MM.1S (cell line): ENCODE measurements at regions not wholly inside any gene's neighbourhood (a gene's known extent, or its start where the extent isn't known, plus 50 kb on each side); places are given as distances from the start of the nearest gene placed in this dataset.

ENCODE experiments used
- DNase-seq: peaks from one replicate; pipeline ENCODE4 v3.0.0-alpha.2; 2015
- H2AFZ ChIP-seq: fragments of 300-600 bp; sonication (generic); 2 replicates; pipeline ENCODE4 v1.6.0; 2016; ENCODE audit warnings: antibody characterized with exemption, low read length
- H3F3A ChIP-seq: fragments of 300-600 bp; sonication (generic); 2 replicates; pipeline ENCODE4 v1.6.1; 2016; ENCODE audit warnings: mild to moderate bottlenecking, antibody characterized with exemption, low read length, moderate library complexity, mixed read lengths; ENCODE audit not compliant: insufficient read depth
- H3K27ac ChIP-seq: fragments of 300-600 bp; sonication (generic); 2 replicates; pipeline ENCODE4 v1.5.1; 2016; ENCODE audit warnings: mild to moderate bottlenecking, low read length
- H3K27me3 ChIP-seq: fragments of 300-600 bp; sonication (generic); replicated peaks from 2 replicates; pipeline ENCODE4 v1.6.0; 2016; ENCODE audit warnings: low read length; ENCODE audit not compliant: insufficient read depth
- H3K36me3 ChIP-seq: fragments of 300-600 bp; sonication (generic); replicated peaks from 2 replicates; pipeline ENCODE4 v1.6.1; 2016; ENCODE audit warnings: mild to moderate bottlenecking, low read length, mixed read lengths; ENCODE audit not compliant: insufficient read depth
- H3K4me1 ChIP-seq: fragments of 300-600 bp; sonication (generic); 2 replicates; pipeline ENCODE4 v1.6.1; 2016; ENCODE audit warnings: low read length, mixed read lengths
- H3K4me2 ChIP-seq: fragments of 300-600 bp; sonication (generic); 2 replicates; pipeline ENCODE4 v1.6.0; 2016; ENCODE audit warnings: low read depth, low read length
- H3K4me3 ChIP-seq: fragments of 300-600 bp; sonication (generic); 2 replicates; pipeline ENCODE4 v1.5.1; 2016; ENCODE audit warnings: low read length, mixed read lengths
- H3K79me2 ChIP-seq: fragments of 300-600 bp; sonication (generic); 2 replicates; pipeline ENCODE4 v1.6.1; 2016; ENCODE audit warnings: mixed run types, low read length, mixed read lengths
- H3K9ac ChIP-seq: fragments of 300-600 bp; sonication (generic); 2 replicates; pipeline ENCODE4 v1.6.1; 2016; ENCODE audit warnings: low read length, mixed read lengths
- H3K9me2 ChIP-seq: fragments of 300-600 bp; sonication (generic); replicated peaks from 2 replicates; pipeline ENCODE4 v1.6.1; 2016; ENCODE audit warnings: mild to moderate bottlenecking, low read length, mixed read lengths; ENCODE audit not compliant: insufficient read depth
- H3K9me3 ChIP-seq: fragments of 300-600 bp; sonication (generic); replicated peaks from 2 replicates; pipeline ENCODE4 v1.6.1; 2016; ENCODE audit warnings: mild to moderate bottlenecking, low read length, mixed read lengths; ENCODE audit not compliant: insufficient read depth
- H4K20me1 ChIP-seq: fragments of 300-600 bp; sonication (generic); 2 replicates; pipeline ENCODE4 v1.6.1; 2016; ENCODE audit warnings: mild to moderate bottlenecking, low read length, moderate library complexity, mixed read lengths; ENCODE audit not compliant: insufficient read depth
- CTCF ChIP-seq: fragments of 300-600 bp; sonication (generic); IDR thresholded peaks from 2 replicates; pipeline ENCODE4 v1.5.1; 2016; ENCODE audit warnings: antibody characterized with exemption, low read length, mixed read lengths
- EZH2 ChIP-seq: fragments of 300-600 bp; sonication (generic); optimal IDR thresholded peaks from 2 replicates; pipeline ENCODE3; 2017; ENCODE audit warnings: low read depth, mild to moderate bottlenecking, antibody characterized with exemption, low read length, mixed read lengths
- EZH2phosphoT487 ChIP-seq: fragments of 300-600 bp; sonication (generic); IDR thresholded peaks from 2 replicates; pipeline ENCODE4 v1.6.1; 2018; ENCODE audit warnings: antibody characterized with exemption, low read length

- Histone ChIP-seq H3K36me3 (no peaks in the 10 kb centered on the region), H3K9me3 (no peaks in the 10 kb centered on the region), H3K4me2 (no peak overlapping the region), H3K27me3 (no peaks in the 10 kb centered on the region), H3K4me1 (no peaks in the 10 kb centered on the region), H3K4me3 (no peak overlapping the region), H3F3A (no peaks in the 10 kb centered on the region), H3K27ac (no peak overlapping the region), H3K9me2 (no peaks in the 10 kb centered on the region), H3K9ac (no peak overlapping the region), H3K79me2 (no peaks in the 10 kb centered on the region), H4K20me1 (no peaks in the 10 kb centered on the region), H2AFZ (no peak overlapping the region)
- no peak for DNase-seq
- TF ChIP-seq EZH2phosphoT487 (no peak), EZH2 (no peak), CTCF (no peak)
Observed at GRCh38 chr5:23274171-23274570, 233.2 kb upstream of the PRDM9 start.

GRCh38 chr5:23269981-23270380, 237.4 kb upstream of the PRDM9 start:
- no peaks in the 10 kb centered on the region for H3K4me1 ChIP-seq
- H3K36me3 ChIP-seq = no peaks in the 10 kb centered on the region
- H3K4me3 ChIP-seq = no peak overlapping the region
- H3K9me2 ChIP-seq = no peaks in the 10 kb centered on the region
- H3K27ac ChIP-seq = no peak overlapping the region
- no peaks in the 10 kb centered on the region for H3F3A ChIP-seq
- no peak for TF ChIP-seq EZH2
- no peak for TF ChIP-seq CTCF
- TF ChIP-seq EZH2phosphoT487 = no peak
- H2AFZ ChIP-seq = no peak overlapping the region
- no peaks in the 10 kb centered on the region for H3K27me3 ChIP-seq
- no peak overlapping the region for H3K4me2 ChIP-seq
- no peaks in the 10 kb centered on the region for H3K79me2 ChIP-seq
- DNase-seq = no peak
- no peaks in the 10 kb centered on the region for H3K9me3 ChIP-seq
- H3K9ac ChIP-seq = no peak overlapping the region
- H4K20me1 ChIP-seq = no peaks in the 10 kb centered on the region

- H3K27ac ChIP-seq = no peak overlapping the region
Observed at GRCh38 chr5:23268136-23268535, 239.3 kb upstream of the PRDM9 start.

More at GRCh38 chr5:23268136-23268535, 239.3 kb upstream of the PRDM9 start:
- Histone ChIP-seq H3K9me3 (no peaks in the 10 kb centered on the region), H3K4me2 (no peak overlapping the region), H3K79me2 (no peaks in the 10 kb centered on the region), H3K4me3 (no peak overlapping the region), H2AFZ (no peak overlapping the region), H3K27me3 (no peaks in the 10 kb centered on the region), H3F3A (no peaks in the 10 kb centered on the region), H4K20me1 (no peaks in the 10 kb centered on the region), H3K9me2 (no peaks in the 10 kb centered on the region), H3K9ac (no peak overlapping the region), H3K4me1 (no peaks in the 10 kb centered on the region), H3K36me3 (no peaks in the 10 kb centered on the region)
- DNase-seq = no peak
- no peak for TF ChIP-seq CTCF
- no peak for TF ChIP-seq EZH2phosphoT487
- no peak for TF ChIP-seq EZH2
